NCI-H1092 treated with DMSO at 0.1 percent for 48 hours (cell line): ENCODE measurements at regions not wholly inside any gene's neighbourhood (a gene's known extent, or its start where the extent isn't known, plus 50 kb on each side); places are given as distances from the start of the nearest gene placed in this dataset.
"Not testable (repeated sequence)": the region's sequence is repeated elsewhere in the genome, so short reads cannot be mapped to it uniquely, and the experiment has no call there.

Source experiments
- DNase-seq: peaks from one replicate; lab custom pipeline; 2025; lab: John Stamatoyannopoulos, UW

- DNase-seq = no peak
Observed at GRCh38 chr3:28951772-28952556, 328.9 kb upstream of the RBMS3 start.

- DNase-seq = no peak
Observed at GRCh38 chr3:28958656-28959055, 322.2 kb upstream of the RBMS3 start.

GRCh38 chr3:28971156-28971555, 309.7 kb upstream of the RBMS3 start:
- no peak for DNase-seq

GRCh38 chr3:28972921-28973320, 307.9 kb upstream of the RBMS3 start:
- DNase-seq = no peak

- DNase-seq = no peak
Observed at GRCh38 chr3:28973609-28974008, 307.3 kb upstream of the RBMS3 start.

GRCh38 chr3:28978092-28978491, 302.8 kb upstream of the RBMS3 start:
- DNase-seq = no peak

- no peak for DNase-seq
Observed at GRCh38 chr3:28980131-28980530, 300.7 kb upstream of the RBMS3 start.

GRCh38 chr3:28980631-28981030, 300.2 kb upstream of the RBMS3 start:
- DNase-seq = no peak

- DNase-seq = no peak
Observed at GRCh38 chr3:28982906-28983305, 298.0 kb upstream of the RBMS3 start.

- DNase-seq = no peak
Observed at GRCh38 chr3:28986922-28987321, 293.9 kb upstream of the RBMS3 start.

- no peak for DNase-seq
Observed at GRCh38 chr3:28989646-28990089, 291.2 kb upstream of the RBMS3 start.

- no peak for DNase-seq
Observed at GRCh38 chr3:28994161-28994905, 286.5 kb upstream of the RBMS3 start.

GRCh38 chr3:29004885-29005599, 275.8 kb upstream of the RBMS3 start:
- no peak for DNase-seq

GRCh38 chr3:29005862-29006261, 275.0 kb upstream of the RBMS3 start:
- DNase-seq = no peak

- DNase-seq = no peak
Observed at GRCh38 chr3:29011441-29011840, 269.4 kb upstream of the RBMS3 start.

- no peak for DNase-seq
Observed at GRCh38 chr3:29011966-29012365, 268.9 kb upstream of the RBMS3 start.

GRCh38 chr3:29022976-29023375, 257.9 kb upstream of the RBMS3 start:
- no peak for DNase-seq

GRCh38 chr3:29026286-29026685, 254.6 kb upstream of the RBMS3 start:
- DNase-seq = no peak

GRCh38 chr3:29026959-29027358, 253.9 kb upstream of the RBMS3 start:
- DNase-seq = no peak

GRCh38 chr3:29031175-29031574, 249.7 kb upstream of the RBMS3 start:
- not testable (repeated sequence) for DNase-seq

GRCh38 chr3:29033511-29033910, 247.4 kb upstream of the RBMS3 start:
- no peak for DNase-seq

- DNase-seq = no peak
Observed at GRCh38 chr3:29050155-29050554, 230.7 kb upstream of the RBMS3 start.

- DNase-seq = no peak
Observed at GRCh38 chr3:29057326-29057725, 223.5 kb upstream of the RBMS3 start.
